ENCODE measurements at regions not wholly inside any gene's neighbourhood (a gene's known extent, or its start where the extent isn't known, plus 50 kb on each side); places are given as distances from the start of the nearest gene placed in this dataset.
"Not testable (repeated sequence)": the region's sequence is repeated elsewhere in the genome, so short reads cannot be mapped to it uniquely, and the experiment has no call there.

DNA sequence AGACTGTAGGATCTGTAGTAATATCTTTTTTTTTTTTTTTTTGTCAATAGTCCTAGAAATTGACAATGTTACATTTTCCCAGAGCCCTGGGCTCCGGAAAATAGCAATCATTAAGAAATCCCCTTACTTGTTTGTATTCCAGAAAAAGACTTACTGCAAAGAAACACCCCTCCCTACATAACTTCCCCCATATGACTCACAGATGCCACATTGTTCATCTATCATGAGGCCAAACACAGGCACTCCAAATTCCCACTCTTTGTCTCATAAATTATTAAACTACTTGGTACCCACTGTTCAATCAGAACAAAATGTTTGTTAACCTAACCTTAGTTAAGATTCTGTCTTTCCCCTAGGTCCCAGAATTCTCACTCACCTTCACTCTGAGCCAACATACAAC is 53.5 kb downstream of the TEX51 start:
- WGBS, 2 donors, result 81 to 85% methylated on average over 1 of the region's 1 CpG
- DNase-seq, result no peak
- no peaks in the 10 kb centered on the region for H3K4me1 ChIP-seq (ENCODE audit: control insufficient read depth in 1 of 2, insufficient read depth in 2 of 2, low read length in 2 of 2)
- intact Hi-C loops (cut with DNase I), result no loop called here
- no peaks in the 10 kb centered on the region for H3K27me3 ChIP-seq (ENCODE audit: control insufficient read depth in 1 of 2, insufficient read depth in 2 of 2, low read length in 1 of 2)
- H3K27ac ChIP-seq (ENCODE audit: low read depth in 1 of 2, low read length in 2 of 2), result no peak overlapping the region
- ATAC-seq (ENCODE audit: low FRiP score), result no peak
- H3K9me3 ChIP-seq (ENCODE audit: control insufficient read depth, low read length), result peaks cover 3% of the 10 kb centered on the region
- H3K36me3 ChIP-seq (ENCODE audit: control insufficient read depth in 1 of 2, insufficient read depth in 2 of 2, low read length in 1 of 2), result no peaks in the 10 kb centered on the region
- no peak overlapping the region for H3K4me3 ChIP-seq (ENCODE audit: low read length in 2 of 2)

DNA sequence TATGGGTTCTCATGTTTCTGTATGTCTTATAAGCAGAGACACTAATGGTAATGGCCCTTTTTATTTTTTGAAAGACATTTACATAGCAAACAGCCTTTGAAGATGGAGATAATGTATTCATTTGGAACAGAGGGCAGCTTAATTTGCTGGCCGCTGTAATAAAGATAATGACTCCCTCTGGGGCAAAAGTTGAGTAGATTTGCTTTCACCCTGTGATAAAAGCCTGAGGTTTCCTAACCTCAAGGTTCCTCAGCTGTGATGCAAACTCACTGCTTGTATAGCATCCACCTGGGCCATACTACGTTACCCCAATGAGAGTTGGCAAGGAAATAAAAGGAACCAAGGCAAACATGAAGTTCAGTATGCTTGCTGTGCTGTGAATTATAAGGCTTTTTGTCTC is 54.8 kb downstream of the TEX51 start:
- Histone ChIP-seq H3K4me3 (ENCODE audit: low read length in 2 of 2) (no peak overlapping the region), H3K27ac (ENCODE audit: low read depth in 1 of 2, low read length in 2 of 2) (no peak overlapping the region), H3K27me3 (ENCODE audit: control insufficient read depth in 1 of 2, insufficient read depth in 2 of 2, low read length in 1 of 2) (no peaks in the 10 kb centered on the region), H3K9me3 (ENCODE audit: control insufficient read depth, low read length) (peaks cover 3% of the 10 kb centered on the region), H3K4me1 (ENCODE audit: control insufficient read depth in 1 of 2, insufficient read depth in 2 of 2, low read length in 2 of 2) (no peaks in the 10 kb centered on the region), H3K36me3 (ENCODE audit: control insufficient read depth in 1 of 2, insufficient read depth in 2 of 2, low read length in 1 of 2) (no peaks in the 10 kb centered on the region)
- intact Hi-C loops (cut with DNase I), result no loop called here
- ATAC-seq (ENCODE audit: low FRiP score) (no peak), DNase-seq (no peak)
- 90 to 94% methylated on average over 2 of the region's 2 CpGs for WGBS, 2 donors

- intact Hi-C loops (cut with DNase I), result no loop called here
- no peaks in the 10 kb centered on the region for H3K4me1 ChIP-seq (ENCODE audit: control insufficient read depth in 1 of 2, insufficient read depth in 2 of 2, low read length in 2 of 2)
- no peaks in the 10 kb centered on the region for H3K36me3 ChIP-seq (ENCODE audit: control insufficient read depth in 1 of 2, insufficient read depth in 2 of 2, low read length in 1 of 2)
- H3K27ac ChIP-seq (ENCODE audit: low read depth in 1 of 2, low read length in 2 of 2), result no peak overlapping the region
- no peak for ATAC-seq (ENCODE audit: low FRiP score)
- no peaks in the 10 kb centered on the region for H3K27me3 ChIP-seq (ENCODE audit: control insufficient read depth in 1 of 2, insufficient read depth in 2 of 2, low read length in 1 of 2)
- WGBS, 2 donors, result 13 to 15% methylated on average over 1 of the region's 1 CpG
- DNase-seq, result no peak
- H3K4me3 ChIP-seq (ENCODE audit: low read length in 2 of 2), result no peak overlapping the region
- H3K9me3 ChIP-seq (ENCODE audit: control insufficient read depth, low read length), result peaks cover 3% of the 10 kb centered on the region
Measured at GRCh38 chr2:126954831-126955230, 56.1 kb downstream of the TEX51 start.

- H3K27me3 ChIP-seq (ENCODE audit: control insufficient read depth in 1 of 2, insufficient read depth in 2 of 2, low read length in 1 of 2); ATAC-seq (ENCODE audit: low FRiP score); intact Hi-C loops (cut with DNase I); H3K36me3 ChIP-seq (ENCODE audit: control insufficient read depth in 1 of 2, insufficient read depth in 2 of 2, low read length in 1 of 2); H3K4me3 ChIP-seq (ENCODE audit: low read length in 2 of 2); H3K4me1 ChIP-seq (ENCODE audit: control insufficient read depth in 1 of 2, insufficient read depth in 2 of 2, low read length in 2 of 2); DNase-seq; H3K27ac ChIP-seq (ENCODE audit: low read depth in 1 of 2, low read length in 2 of 2); H3K9me3 ChIP-seq (ENCODE audit: control insufficient read depth, low read length): not testable (repeated sequence)
- WGBS, 2 donors, result 49 to 57% methylated on average over 4 of the region's 4 CpGs
Measured at GRCh38 chr2:126956773-126957172, 58.1 kb downstream of the TEX51 start.

GRCh38 chr2:126963390-126963789 is 64.7 kb downstream of the TEX51 start:
- 74 to 75% methylated on average over 5 of the region's 5 CpGs for WGBS, 2 donors
- H3K4me1 ChIP-seq (ENCODE audit: control insufficient read depth in 1 of 2, insufficient read depth in 2 of 2, low read length in 2 of 2), result no peaks in the 10 kb centered on the region
- no peak for ATAC-seq (ENCODE audit: low FRiP score)
- H3K4me3 ChIP-seq (ENCODE audit: low read length in 2 of 2), result no peak overlapping the region
- no peaks in the 10 kb centered on the region for H3K27me3 ChIP-seq (ENCODE audit: control insufficient read depth in 1 of 2, insufficient read depth in 2 of 2, low read length in 1 of 2)
- intact Hi-C loops (cut with DNase I), result no loop called here
- no peaks in the 10 kb centered on the region for H3K36me3 ChIP-seq (ENCODE audit: control insufficient read depth in 1 of 2, insufficient read depth in 2 of 2, low read length in 1 of 2)
- H3K9me3 ChIP-seq (ENCODE audit: control insufficient read depth, low read length), result peaks cover 1% of the 10 kb centered on the region
- DNase-seq, result no peak
- no peak overlapping the region for H3K27ac ChIP-seq (ENCODE audit: low read depth in 1 of 2, low read length in 2 of 2)

- intact Hi-C loops (cut with DNase I), result no loop called here
Measured at GRCh38 chr2:126966601-126967000, 67.9 kb downstream of the TEX51 start.

GRCh38 chr2:126970583-126970982 is 71.9 kb downstream of the TEX51 start:
- no peaks in the 10 kb centered on the region for H3K4me1 ChIP-seq (ENCODE audit: control insufficient read depth in 1 of 2, insufficient read depth in 2 of 2, low read length in 2 of 2)
- no peak overlapping the region for H3K4me3 ChIP-seq (ENCODE audit: low read length in 2 of 2)
- DNase-seq (no peak), ATAC-seq (ENCODE audit: low FRiP score) (no peak)
- no peaks in the 10 kb centered on the region for H3K36me3 ChIP-seq (ENCODE audit: control insufficient read depth in 1 of 2, insufficient read depth in 2 of 2, low read length in 1 of 2)
- no peaks in the 10 kb centered on the region for H3K27me3 ChIP-seq (ENCODE audit: control insufficient read depth in 1 of 2, insufficient read depth in 2 of 2, low read length in 1 of 2)
- intact Hi-C loops (cut with DNase I), result no loop called here
- WGBS, 2 donors, result 62 to 63% methylated on average over 3 of the region's 3 CpGs
- H3K9me3 ChIP-seq (ENCODE audit: control insufficient read depth, low read length), result no peaks in the 10 kb centered on the region
- H3K27ac ChIP-seq (ENCODE audit: low read depth in 1 of 2, low read length in 2 of 2), result no peak overlapping the region

More at GRCh38 chr2:126966601-126967000, 67.9 kb downstream of the TEX51 start:
- ATAC-seq (ENCODE audit: low FRiP score) (no peak), DNase-seq (no peak)
- H3K9me3 ChIP-seq (ENCODE audit: control insufficient read depth, low read length), result peaks cover 1% of the 10 kb centered on the region
- H3K27me3 ChIP-seq (ENCODE audit: control insufficient read depth in 1 of 2, insufficient read depth in 2 of 2, low read length in 1 of 2), result no peaks in the 10 kb centered on the region
- no peak overlapping the region for H3K4me3 ChIP-seq (ENCODE audit: low read length in 2 of 2)
- WGBS, 2 donors, result 95 to 100% methylated on average over 1 of the region's 1 CpG
- no peaks in the 10 kb centered on the region for H3K4me1 ChIP-seq (ENCODE audit: control insufficient read depth in 1 of 2, insufficient read depth in 2 of 2, low read length in 2 of 2)
- no peak overlapping the region for H3K27ac ChIP-seq (ENCODE audit: low read depth in 1 of 2, low read length in 2 of 2)
- no peaks in the 10 kb centered on the region for H3K36me3 ChIP-seq (ENCODE audit: control insufficient read depth in 1 of 2, insufficient read depth in 2 of 2, low read length in 1 of 2)

DNA sequence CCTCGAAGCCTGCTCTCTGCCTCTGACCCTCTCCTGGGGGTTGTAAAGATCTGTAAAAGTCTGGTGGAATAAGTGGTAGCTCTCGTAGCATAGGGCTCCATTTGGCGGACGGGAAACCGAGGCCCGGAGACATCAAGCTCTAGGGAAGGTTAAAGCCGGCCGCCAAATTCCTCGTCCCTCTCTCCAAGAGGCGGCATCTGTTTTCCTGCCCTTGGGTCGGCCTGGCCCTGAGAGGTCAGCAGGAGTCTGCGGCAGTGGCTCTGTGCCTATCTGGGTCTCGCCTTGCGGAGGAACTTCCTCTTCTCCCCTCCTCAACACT is 72.4 kb downstream of the TEX51 start:
- DNase-seq (no peak), ATAC-seq (ENCODE audit: low FRiP score) (no peak)
- WGBS, 2 donors, result 79 to 84% methylated on average over 14 of the region's 14 CpGs
- no peak overlapping the region for H3K27ac ChIP-seq (ENCODE audit: low read depth in 1 of 2, low read length in 2 of 2)
- intact Hi-C loops (cut with DNase I), result no loop called here
- no peak overlapping the region for H3K4me3 ChIP-seq (ENCODE audit: low read length in 2 of 2)
- no peaks in the 10 kb centered on the region for H3K36me3 ChIP-seq (ENCODE audit: control insufficient read depth in 1 of 2, insufficient read depth in 2 of 2, low read length in 1 of 2)
- no peaks in the 10 kb centered on the region for H3K4me1 ChIP-seq (ENCODE audit: control insufficient read depth in 1 of 2, insufficient read depth in 2 of 2, low read length in 2 of 2)
- no peaks in the 10 kb centered on the region for H3K27me3 ChIP-seq (ENCODE audit: control insufficient read depth in 1 of 2, insufficient read depth in 2 of 2, low read length in 1 of 2)
- H3K9me3 ChIP-seq (ENCODE audit: control insufficient read depth, low read length), result no peaks in the 10 kb centered on the region

DNA sequence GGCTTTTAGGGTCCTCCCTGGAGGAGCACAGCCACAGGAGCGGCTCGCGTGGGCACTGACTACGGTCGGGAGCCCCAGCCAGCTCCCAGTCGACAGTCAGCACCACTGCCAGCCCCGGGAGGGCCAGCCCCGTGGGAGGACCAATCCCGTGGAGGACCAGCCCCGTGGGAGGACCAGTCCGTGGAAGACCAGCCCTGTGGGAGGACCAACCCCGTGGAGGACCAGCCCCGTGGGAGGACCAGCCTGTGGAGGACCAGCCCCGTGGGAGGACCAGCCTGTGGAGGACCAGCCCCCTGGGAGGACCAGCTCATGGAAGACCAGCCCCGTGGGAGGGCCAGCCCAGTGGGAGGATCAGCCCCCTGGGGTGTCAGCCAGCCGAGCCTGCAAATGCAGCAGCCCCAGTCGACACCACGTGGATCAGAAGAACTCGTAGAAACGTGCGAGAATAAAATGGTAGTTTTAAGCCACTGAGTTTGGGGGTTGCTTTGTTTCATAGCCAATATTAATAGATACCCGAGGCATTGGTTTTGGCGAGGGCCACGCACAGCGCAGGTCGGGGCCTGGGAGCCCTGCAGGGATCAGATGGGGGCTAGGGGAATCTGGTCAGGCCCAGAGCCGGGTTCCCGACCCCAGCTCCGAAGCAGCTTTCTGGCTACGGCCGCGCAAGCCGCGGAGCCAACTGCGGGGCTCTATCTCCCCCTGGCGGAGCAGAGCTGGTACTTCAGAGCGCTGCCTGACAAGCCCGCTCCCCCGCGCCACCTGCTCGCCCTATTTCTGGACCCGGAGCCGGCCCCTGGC is 73.0 kb downstream of the TEX51 start:
- Histone ChIP-seq H3K27ac (ENCODE audit: low read depth in 1 of 2, low read length in 2 of 2) (no peak overlapping the region), H3K9me3 (ENCODE audit: control insufficient read depth, low read length) (no peaks in the 10 kb centered on the region), H3K36me3 (ENCODE audit: control insufficient read depth in 1 of 2, insufficient read depth in 2 of 2, low read length in 1 of 2) (no peaks in the 10 kb centered on the region), H3K4me1 (ENCODE audit: control insufficient read depth in 1 of 2, insufficient read depth in 2 of 2, low read length in 2 of 2) (no peaks in the 10 kb centered on the region), H3K4me3 (ENCODE audit: low read length in 2 of 2) (peak overlapping the region; percentile 28 to 37), H3K27me3 (ENCODE audit: control insufficient read depth in 1 of 2, insufficient read depth in 2 of 2, low read length in 1 of 2) (no peaks in the 10 kb centered on the region)
- ATAC-seq (ENCODE audit: low FRiP score) (peak; percentile 92), DNase-seq (peak; percentile 87 to 89)
- WGBS, 2 donors, result 1 to 5% methylated on average over 39 to 43 of the region's 43 CpGs
- intact Hi-C loops (cut with DNase I), result no loop called here
